Transverse colon (tissue), 4 donors: ENCODE measurements at regions not wholly inside any gene's neighbourhood (a gene's known extent, or its start where the extent isn't known, plus 50 kb on each side); places are given as distances from the start of the nearest gene placed in this dataset.

Experiments used
- CTCF ChIP-seq, 5 experiments: fragments of 200-600 bp in 3 of 5; fragments of 450-650 bp in 2 of 5; sonication (generic) in 3 of 5; IDR thresholded peaks; 1 replicate in 2 of 5; 2 replicates in 3 of 5; pipeline ENCODE4 v1.5.1; 2016 to 2017; ENCODE audit warnings: antibody characterized with exemption in 5 of 5, inconsistent platforms in 3 of 5, mild to moderate bottlenecking in 2 of 5, moderate library complexity in 1 of 5
- EP300 ChIP-seq: sonication (generic); formaldehyde crosslinking; IDR thresholded peaks from one replicate; pipeline ENCODE4 v1.6.1; 2017; ENCODE audit warnings: antibody characterized with exemption, low read depth
- POLR2A ChIP-seq: fragments of 450-650 bp; IDR thresholded peaks from one replicate; pipeline ENCODE4 v1.6.1; 2016; ENCODE audit warnings: antibody characterized with exemption, mild to moderate bottlenecking, moderate library complexity
- POLR2AphosphoS5 ChIP-seq, 3 donors: sonication (generic); formaldehyde crosslinking; IDR thresholded peaks; one replicate each; pipeline ENCODE4 v1.6.1; 2016; ENCODE audit warnings: antibody characterized with exemption in 3 of 3

GRCh38 chr6:170146640-170147039, 144.2 kb downstream of the DLL1 start:
- TF ChIP-seq CTCF (IDR thresholded peaks at IDR 0.05) (no peak), EP300 (no peak), POLR2A (no peak), POLR2AphosphoS5 (IDR thresholded peaks at IDR 0.05) (no peak)
